IMR-90 (cell line): ENCODE measurements at regions not wholly inside any gene's neighbourhood (a gene's known extent, or its start where the extent isn't known, plus 50 kb on each side); places are given as distances from the start of the nearest gene placed in this dataset.

Source experiments
- ATAC-seq: fragments of 200-7000 bp; cut with Tn5 transposase; 2 replicates; pipeline ENCODE4 v1.9.1; 2020; ENCODE audit warnings: low read depth, mild to moderate bottlenecking, moderate library complexity
- BruUV-seq: library from RNA; stranded (reverse); fragments of 400-500 nt; replicated peaks from 2 replicates; lab custom pipeline; 2021; lab: Mats Ljungman, UMichigan
- CTCF ChIA-PET: fragments of 300-600 bp; formaldehyde crosslinking; extraction: SDS; loops from one replicate; lab custom pipeline; 2021; ENCODE audit warnings: antibody characterized with exemption; lab: Yijun Ruan, JAX
- POLR2A ChIA-PET: fragments of 300-600 bp; sonication (Branson Sonifier 250); formaldehyde crosslinking; loops from one replicate; lab custom pipeline; 2022; ENCODE audit warnings: antibody characterized with exemption; ENCODE audit not compliant: unreplicated experiment; lab: Charles Lee
- DNase-seq: peaks from one replicate; pipeline ENCODE4 v3.0.0; 2013
- H2AFZ ChIP-seq: replicated peaks from 2 replicates; pipeline ENCODE3; 2013; ENCODE audit warnings: low read length, mild to moderate bottlenecking; ENCODE audit not compliant: poor library complexity
- H2AK5ac ChIP-seq: 2 replicates; pipeline ENCODE4 v1.6.1; 2013; ENCODE audit warnings: low read depth, low read length, inconsistent platforms
- H2AK9ac ChIP-seq: replicated peaks from 2 replicates; pipeline ENCODE3; 2013; ENCODE audit warnings: mild to moderate bottlenecking, low read depth, low read length, moderate library complexity; ENCODE audit not compliant: poor library complexity
- H2BK120ac ChIP-seq: 2 replicates; pipeline ENCODE4 v1.6.1; 2013; ENCODE audit warnings: low read depth, low read length, inconsistent platforms
- H2BK15ac ChIP-seq: 3 replicates; pipeline ENCODE4 v1.6.1; 2013; ENCODE audit warnings: low read depth, low read length, inconsistent platforms
- H2BK20ac ChIP-seq: 2 replicates; pipeline ENCODE4 v1.6.1; 2013; ENCODE audit warnings: low read depth, mild to moderate bottlenecking, inconsistent platforms, low read length, moderate library complexity
- H2BK5ac ChIP-seq: 2 replicates; pipeline ENCODE4 v1.6.1; 2013; ENCODE audit warnings: mild to moderate bottlenecking, low read depth, low read length, inconsistent platforms; ENCODE audit not compliant: poor library complexity, severe bottlenecking
- H3K14ac ChIP-seq: replicated peaks from 2 replicates; pipeline ENCODE4 v1.6.1; 2013; ENCODE audit warnings: low read depth, low read length, inconsistent platforms
- H3K18ac ChIP-seq: 2 replicates; pipeline ENCODE4 v1.6.1; 2013; ENCODE audit warnings: low read depth, low read length, control low read depth
- H3K23ac ChIP-seq: 2 replicates; pipeline ENCODE4 v1.6.1; 2013; ENCODE audit warnings: low read depth, low read length, inconsistent platforms
- H3K27ac ChIP-seq: 2 replicates; pipeline ENCODE4 v1.5.1; 2013; ENCODE audit warnings: mild to moderate bottlenecking, control low read depth, low read length; ENCODE audit not compliant: insufficient read depth
- H3K27me3 ChIP-seq: 2 replicates; pipeline ENCODE4 v1.6.1; 2013; ENCODE audit warnings: low read length; ENCODE audit not compliant: control insufficient read depth, insufficient read depth
- H3K36me3 ChIP-seq: 2 replicates; pipeline ENCODE4 v1.6.1; 2013; ENCODE audit warnings: low read length, mixed read lengths; ENCODE audit not compliant: control insufficient read depth, insufficient read depth
- H3K4ac ChIP-seq: 2 replicates; pipeline ENCODE4 v1.6.1; 2013; ENCODE audit warnings: low read depth, low read length, inconsistent platforms
- H3K4me1 ChIP-seq: 2 replicates; pipeline ENCODE4 v1.6.1; 2013; ENCODE audit warnings: low read length, mixed read lengths; ENCODE audit not compliant: control insufficient read depth, insufficient read depth
- H3K4me2 ChIP-seq: 2 replicates; pipeline ENCODE4 v1.6.1; 2013; ENCODE audit warnings: low read depth, mild to moderate bottlenecking, control low read depth, low read length, moderate library complexity
- H3K4me3 ChIP-seq: 2 replicates; pipeline ENCODE4 v1.5.1; 2013; ENCODE audit warnings: low read depth, mild to moderate bottlenecking, control low read depth, low read length, moderate library complexity; ENCODE audit not compliant: insufficient read depth
- H3K56ac ChIP-seq: 2 replicates; pipeline ENCODE4 v1.6.1; 2013; ENCODE audit warnings: low read length, inconsistent platforms; ENCODE audit not compliant: insufficient read depth; ENCODE audit errors: extremely low read depth
- H3K79me1 ChIP-seq, 2 experiments: 2 replicates each; pipeline ENCODE4 v1.6.1; 2013; ENCODE audit warnings: low read length in 2 of 2, inconsistent platforms in 1 of 2, low read depth in 1 of 2
- H3K9ac ChIP-seq: 2 replicates; pipeline ENCODE4 v1.6.1; 2013; ENCODE audit warnings: low read depth, low read length, control low read depth
- H3K9me1 ChIP-seq: 2 replicates; pipeline ENCODE4 v1.6.1; 2013; ENCODE audit warnings: low read length, inconsistent platforms; ENCODE audit not compliant: insufficient read depth
- H3K9me3 ChIP-seq: 2 replicates; pipeline ENCODE4 v1.6.1; 2013; ENCODE audit warnings: low read length; ENCODE audit not compliant: control insufficient read depth, insufficient read depth
- H4K20me1 ChIP-seq: 2 replicates; pipeline ENCODE4 v1.6.1; 2013; ENCODE audit warnings: low read length, inconsistent platforms; ENCODE audit not compliant: insufficient read depth
- H4K5ac ChIP-seq: 2 replicates; pipeline ENCODE4 v1.6.1; 2013; ENCODE audit warnings: mild to moderate bottlenecking, low read depth, low read length, control low read depth
- H4K8ac ChIP-seq, 2 experiments: 2 replicates each; pipeline ENCODE4 v1.6.1; 2013; ENCODE audit warnings: low read depth in 2 of 2, low read length in 2 of 2, control low read depth in 1 of 2, inconsistent platforms in 1 of 2
- H4K91ac ChIP-seq: 2 replicates; pipeline ENCODE4 v1.6.1; 2013; ENCODE audit warnings: low read depth, low read length, inconsistent platforms; ENCODE audit not compliant: insufficient read depth
- CHD1 ChIP-seq: IDR thresholded peaks from 2 replicates; pipeline ENCODE4 v1.6.1; 2012; ENCODE audit warnings: low read depth, low read length, improper control_type of control experiment
- FOS ChIP-seq: fragments of 150-350 bp; IDR thresholded peaks from 2 replicates; pipeline ENCODE4 v1.6.1; 2016; ENCODE audit warnings: low read depth, low read length
- NFE2L2 ChIP-seq: fragments of 150-350 bp; IDR thresholded peaks from 2 replicates; pipeline ENCODE4 v1.6.1; 2016; ENCODE audit warnings: low read depth, mild to moderate bottlenecking, low read length
- POLR2A ChIP-seq: IDR thresholded peaks from 2 replicates; pipeline ENCODE4 v1.6.1; 2012; ENCODE audit warnings: mild to moderate bottlenecking, low read depth, low read length
- RAD21 ChIP-seq: IDR thresholded peaks from 2 replicates; pipeline ENCODE4 v1.6.1; 2012; ENCODE audit warnings: low read length, improper control_type of control experiment
- RCOR1 ChIP-seq: IDR thresholded peaks from 2 replicates; pipeline ENCODE4 v1.6.1; 2012; ENCODE audit warnings: mild to moderate bottlenecking, low read length, improper control_type of control experiment; ENCODE audit not compliant: insufficient replicate concordance
- RFX5 ChIP-seq: IDR thresholded peaks from 2 replicates; pipeline ENCODE4 v1.8.0; 2012; ENCODE audit warnings: low read depth, mild to moderate bottlenecking, low read length, moderate library complexity
- WGBS, 2 experiments: methylation state at CpG; one replicate each; pipeline versions ENCODE4 v1.1.5 to v1.1.7; 2013; ENCODE audit warnings: missing lambda C conversion rate in 2 of 2; ENCODE audit not compliant: insufficient read length in 1 of 2; ENCODE audit errors: extremely low coverage in 2 of 2; 5-methylcytosine and 5-hydroxymethylcytosine counted together
- dilution Hi-C: fragments of 300-500 bp; cut with HindIII; formaldehyde crosslinking; loops from one replicate; pipeline ENCODE4 v1.14.3; 2018; ENCODE audit warnings: low sequenced_read_pairs; ENCODE audit not compliant: unreplicated experiment
- in situ Hi-C: fragments of 300-500 bp; cut with MboI; formaldehyde crosslinking; loops from 3 replicates; pipeline ENCODE4 v1.14.3; 2019; ENCODE audit warnings: low sequenced_read_pairs, inconsistent platforms, mixed read lengths
- intact Hi-C: fragments of 100-400 bp; cut with micrococcal nuclease; formaldehyde crosslinking; loops from 2 replicates; pipeline ENCODE4 v1.10.0; 2022
- TF ChIP-seq, protein P1 (sequence below): fragments of 150-350 bp; IDR thresholded peaks from 2 replicates; pipeline ENCODE4 v1.6.1; 2017; ENCODE audit warnings: mild to moderate bottlenecking, antibody characterized with exemption, low read length, low read depth
- TF ChIP-seq, protein P2 (sequence below): fragments of 150-350 bp; IDR thresholded peaks from 2 replicates; pipeline ENCODE4 v1.6.1; 2016; ENCODE audit warnings: low read depth, mild to moderate bottlenecking, low read length, moderate library complexity, borderline replicate concordance

DNA sequence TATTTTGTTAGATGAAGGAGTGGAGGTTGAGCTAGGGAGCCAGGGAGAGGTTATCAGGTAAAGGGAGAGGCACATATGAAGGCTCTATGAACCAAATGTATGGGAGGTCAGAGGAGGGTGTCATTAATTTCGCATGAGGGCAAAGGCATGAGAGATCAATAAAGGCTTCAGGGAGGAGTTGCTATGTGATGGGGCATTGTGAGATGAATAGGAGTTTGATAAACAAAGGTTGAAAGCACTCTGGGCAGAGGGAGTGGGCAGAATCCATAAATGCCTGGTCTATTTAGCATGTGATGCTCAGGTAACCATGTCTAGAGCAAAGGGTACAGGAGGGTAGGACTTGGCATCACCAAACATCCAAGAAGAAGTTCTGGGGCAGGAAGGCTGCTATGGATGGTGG lies 273.4 kb downstream of the HAUS1 start:
- H2AK5ac ChIP-seq: no peak overlapping the region
- no peak for ATAC-seq
- H2AFZ ChIP-seq: no peak overlapping the region
- BruUV-seq: no TSS peak
- no peak overlapping the region for H4K5ac ChIP-seq
- no peaks in the 10 kb centered on the region for H3K36me3 ChIP-seq
- H3K27me3 ChIP-seq: no peaks in the 10 kb centered on the region; the same call in none of the 2 replicates
- no peak overlapping the region for H3K4ac ChIP-seq
- ChIA-PET CTCF (no interaction called here), POLR2A (no interaction called here)
- no peak overlapping the region for H2BK120ac ChIP-seq
- no peaks in the 10 kb centered on the region for H3K9me1 ChIP-seq
- no peak overlapping the region for H3K27ac ChIP-seq
- H3K56ac ChIP-seq: no peak overlapping the region
- H3K23ac ChIP-seq: no peak overlapping the region
- TF ChIP-seq NFE2L2 (no peak), RCOR1 (no peak), RAD21 (no peak), RFX5 (no peak), POLR2A (no peak), CHD1 (no peak), FOS (no peak)
- TF ChIP-seq, protein P1, sequence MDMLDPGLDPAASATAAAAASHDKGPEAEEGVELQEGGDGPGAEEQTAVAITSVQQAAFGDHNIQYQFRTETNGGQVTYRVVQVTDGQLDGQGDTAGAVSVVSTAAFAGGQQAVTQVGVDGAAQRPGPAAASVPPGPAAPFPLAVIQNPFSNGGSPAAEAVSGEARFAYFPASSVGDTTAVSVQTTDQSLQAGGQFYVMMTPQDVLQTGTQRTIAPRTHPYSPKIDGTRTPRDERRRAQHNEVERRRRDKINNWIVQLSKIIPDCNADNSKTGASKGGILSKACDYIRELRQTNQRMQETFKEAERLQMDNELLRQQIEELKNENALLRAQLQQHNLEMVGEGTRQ: no peak
- TF ChIP-seq, protein P2, sequence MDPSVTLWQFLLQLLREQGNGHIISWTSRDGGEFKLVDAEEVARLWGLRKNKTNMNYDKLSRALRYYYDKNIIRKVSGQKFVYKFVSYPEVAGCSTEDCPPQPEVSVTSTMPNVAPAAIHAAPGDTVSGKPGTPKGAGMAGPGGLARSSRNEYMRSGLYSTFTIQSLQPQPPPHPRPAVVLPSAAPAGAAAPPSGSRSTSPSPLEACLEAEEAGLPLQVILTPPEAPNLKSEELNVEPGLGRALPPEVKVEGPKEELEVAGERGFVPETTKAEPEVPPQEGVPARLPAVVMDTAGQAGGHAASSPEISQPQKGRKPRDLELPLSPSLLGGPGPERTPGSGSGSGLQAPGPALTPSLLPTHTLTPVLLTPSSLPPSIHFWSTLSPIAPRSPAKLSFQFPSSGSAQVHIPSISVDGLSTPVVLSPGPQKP: no peak
- no peak overlapping the region for H2AK9ac ChIP-seq
- H2BK20ac ChIP-seq: no peak overlapping the region
- 58% methylated on average over 1 of the region's 1 CpG; no CpG with 5 or more reads in 1 of the 2 experiments for WGBS, 2 experiments
- no peaks in the 10 kb centered on the region for H3K4me1 ChIP-seq
- no peaks in the 10 kb centered on the region for H3K79me1 ChIP-seq
- no peak overlapping the region for H3K18ac ChIP-seq
- H4K20me1 ChIP-seq: no peaks in the 10 kb centered on the region
- H4K91ac ChIP-seq: no peak overlapping the region
- no peak overlapping the region for H3K4me2 ChIP-seq
- intact Hi-C loops (no loop called here), dilution Hi-C loops (no loop called here), in situ Hi-C loops (no loop called here)
- no peak overlapping the region for H3K14ac ChIP-seq
- H3K4me3 ChIP-seq: no peak overlapping the region
- no peak overlapping the region for H4K8ac ChIP-seq
- H3K9me3 ChIP-seq: no peaks in the 10 kb centered on the region
- no peak overlapping the region for H3K9ac ChIP-seq
- DNase-seq: no peak
- H2BK5ac ChIP-seq: no peak overlapping the region
- H2BK15ac ChIP-seq: no peak overlapping the region
